CD14-positive monocyte (primary cell): ENCODE measurements at regions not wholly inside any gene's neighbourhood (a gene's known extent, or its start where the extent isn't known, plus 50 kb on each side); places are given as distances from the start of the nearest gene placed in this dataset.

ENCODE experiments used
- DNase-seq, 3 donors: peaks; one replicate each; pipeline ENCODE4 v3.0.0-alpha.2; 2011 to 2022
- H2AFZ ChIP-seq: 2 replicates; pipeline ENCODE4 v1.6.0; 2012; ENCODE audit warnings: mild to moderate bottlenecking, low read depth, low read length, inconsistent platforms; ENCODE audit not compliant: insufficient read depth, poor library complexity, severe bottlenecking
- H3K27ac ChIP-seq, 2 donors: 1 replicate in 1 of 2; 2 replicates in 1 of 2; pipeline ENCODE4 v1.5.1; 2012 to 2013; ENCODE audit warnings: low read length in 2 of 2, control low read depth in 1 of 2, inconsistent platforms in 1 of 2, low read depth in 1 of 2, mild to moderate bottlenecking in 1 of 2
- H3K27me3 ChIP-seq, 2 donors: one replicate each; pipeline versions ENCODE4 v1.6.0 to v1.6.1; 2011 to 2013; ENCODE audit warnings: low read length in 2 of 2; ENCODE audit not compliant: control insufficient read depth in 2 of 2, insufficient read depth in 2 of 2
- H3K36me3 ChIP-seq, 2 donors: replicated peaks in 1 of 2; 1 replicate in 1 of 2; 2 replicates in 1 of 2; pipeline versions ENCODE4 v1.5.1 to v1.6.1; 2012 to 2013; ENCODE audit warnings: low read length in 2 of 2, control low read depth in 1 of 2, inconsistent platforms in 1 of 2, mild to moderate bottlenecking in 1 of 2; ENCODE audit not compliant: insufficient read depth in 2 of 2, control insufficient read depth in 1 of 2
- H3K4me1 ChIP-seq, 2 donors: 1 replicate in 1 of 2; 2 replicates in 1 of 2; pipeline versions ENCODE4 v1.5.1 to v1.6.1; 2012 to 2013; ENCODE audit warnings: low read length in 2 of 2, control low read depth in 1 of 2, inconsistent platforms in 1 of 2, mild to moderate bottlenecking in 1 of 2, moderate library complexity in 1 of 2; ENCODE audit not compliant: insufficient read depth in 2 of 2, control insufficient read depth in 1 of 2
- H3K4me2 ChIP-seq: replicated peaks from 2 replicates; pipeline ENCODE3; 2012; ENCODE audit warnings: low read length, moderate library complexity, mild to moderate bottlenecking; ENCODE audit not compliant: poor library complexity, severe bottlenecking; ENCODE audit errors: extremely low read depth
- H3K4me3 ChIP-seq, 3 experiments: fragments of 200-600 bp in 1 of 3; sonication (generic) in 1 of 3; replicated peaks in 1 of 3; 1 replicate in 2 of 3; 2 replicates in 1 of 3; pipeline ENCODE4 v1.5.1; 2011 to 2013; ENCODE audit warnings: low read length in 3 of 3, mild to moderate bottlenecking in 3 of 3, control low read depth in 2 of 3, low read depth in 2 of 3, inconsistent platforms in 1 of 3, moderate library complexity in 1 of 3
- H3K79me2 ChIP-seq: 2 replicates; pipeline ENCODE4 v1.6.0; 2012; ENCODE audit warnings: mild to moderate bottlenecking, control low read depth, inconsistent platforms, low read length, moderate library complexity; ENCODE audit not compliant: insufficient read depth
- H3K9ac ChIP-seq: 2 replicates; pipeline ENCODE4 v1.6.0; 2017; ENCODE audit warnings: low read length, mild to moderate bottlenecking; ENCODE audit not compliant: insufficient read depth, poor library complexity, severe bottlenecking
- H3K9me3 ChIP-seq, 2 donors: replicated peaks in 1 of 2; 1 replicate in 1 of 2; 2 replicates in 1 of 2; pipeline versions ENCODE4 v1.5.1 to v1.6.1; 2012 to 2013; ENCODE audit warnings: low read length in 2 of 2, control low read depth in 1 of 2; ENCODE audit not compliant: control insufficient read depth in 1 of 2, insufficient read depth in 1 of 2
- H4K20me1 ChIP-seq: 2 replicates; pipeline ENCODE4 v1.6.0; 2012; ENCODE audit warnings: mild to moderate bottlenecking, low read length, control low read depth, moderate library complexity; ENCODE audit not compliant: insufficient read depth
- H3K27ac Mint-ChIP-seq, 7 donors: one replicate each; pipeline ENCODE4 v1.8.0; 2020; ENCODE audit warnings: mild to moderate bottlenecking in 7 of 7, mixed read lengths in 7 of 7, moderate library complexity in 6 of 7, inconsistent platforms in 2 of 7
- H3K27me3 Mint-ChIP-seq, 3 donors: one replicate each; pipeline ENCODE4 v1.8.0; 2021 to 2022; ENCODE audit warnings: low read depth in 3 of 3, mild to moderate bottlenecking in 3 of 3, mixed read lengths in 3 of 3, moderate library complexity in 3 of 3, inconsistent platforms in 1 of 3
- H3K36me3 Mint-ChIP-seq, 2 donors: one replicate each; pipeline ENCODE4 v1.8.0; 2020; ENCODE audit warnings: mixed read lengths in 2 of 2, inconsistent platforms in 1 of 2, mild to moderate bottlenecking in 1 of 2
- H3K4me1 Mint-ChIP-seq: one replicate; pipeline ENCODE4 v1.8.0; 2020; ENCODE audit warnings: mild to moderate bottlenecking, mixed read lengths
- H3K4me3 Mint-ChIP-seq, 2 donors: one replicate each; pipeline ENCODE4 v1.8.0; 2020; ENCODE audit warnings: mild to moderate bottlenecking in 2 of 2, mixed read lengths in 2 of 2, moderate library complexity in 1 of 2
- H3K9me3 Mint-ChIP-seq, 7 donors: one replicate each; pipeline ENCODE4 v1.8.0; 2020 to 2022; ENCODE audit warnings: mixed read lengths in 7 of 7, mild to moderate bottlenecking in 6 of 7, moderate library complexity in 6 of 7, inconsistent platforms in 2 of 7
- WGBS: methylation state at CpG from one replicate; pipeline ENCODE4 v1.1.5; 2013; ENCODE audit warnings: missing lambda C conversion rate; ENCODE audit not compliant: insufficient coverage; 5-methylcytosine and 5-hydroxymethylcytosine counted together
- intact Hi-C, 2 donors: fragments of 100-400 bp; cut with micrococcal nuclease; formaldehyde crosslinking; loops; one replicate each; pipeline versions ENCODE4 v1.15.0 to v1.15.1; 2023
- TF ChIP-seq, protein P1 (sequence below): fragments of 200-600 bp; IDR thresholded peaks from one replicate; pipeline ENCODE4 v1.8.0; 2022; ENCODE audit warnings: antibody characterized with exemption, mild to moderate bottlenecking

DNA sequence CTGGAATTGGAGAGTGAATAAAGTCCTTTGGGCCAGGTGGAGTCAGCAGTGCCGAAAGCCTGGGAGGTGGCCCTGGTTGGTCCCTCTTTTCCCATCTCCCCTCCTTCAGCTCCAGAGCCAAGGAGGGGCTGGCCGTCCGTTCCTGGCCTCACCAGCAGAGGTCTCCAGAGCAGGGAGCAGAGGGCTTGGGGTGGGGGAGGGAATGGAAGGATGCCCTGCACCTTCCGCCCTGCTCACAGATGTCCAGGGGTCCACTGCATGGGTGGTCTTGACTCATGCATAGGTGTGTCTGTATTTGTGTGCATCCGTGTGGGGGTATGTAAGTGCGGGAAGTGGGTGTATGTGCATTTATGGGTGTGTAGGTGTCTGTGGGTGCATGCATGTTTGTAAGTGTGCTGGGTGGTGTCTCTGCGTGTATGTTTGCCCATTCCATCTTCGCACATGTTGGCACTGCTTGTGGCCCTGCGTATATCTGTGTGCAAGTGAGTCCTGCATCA, 201.8 kb downstream of the ZFP36L2 start:
- TF ChIP-seq, protein P1, sequence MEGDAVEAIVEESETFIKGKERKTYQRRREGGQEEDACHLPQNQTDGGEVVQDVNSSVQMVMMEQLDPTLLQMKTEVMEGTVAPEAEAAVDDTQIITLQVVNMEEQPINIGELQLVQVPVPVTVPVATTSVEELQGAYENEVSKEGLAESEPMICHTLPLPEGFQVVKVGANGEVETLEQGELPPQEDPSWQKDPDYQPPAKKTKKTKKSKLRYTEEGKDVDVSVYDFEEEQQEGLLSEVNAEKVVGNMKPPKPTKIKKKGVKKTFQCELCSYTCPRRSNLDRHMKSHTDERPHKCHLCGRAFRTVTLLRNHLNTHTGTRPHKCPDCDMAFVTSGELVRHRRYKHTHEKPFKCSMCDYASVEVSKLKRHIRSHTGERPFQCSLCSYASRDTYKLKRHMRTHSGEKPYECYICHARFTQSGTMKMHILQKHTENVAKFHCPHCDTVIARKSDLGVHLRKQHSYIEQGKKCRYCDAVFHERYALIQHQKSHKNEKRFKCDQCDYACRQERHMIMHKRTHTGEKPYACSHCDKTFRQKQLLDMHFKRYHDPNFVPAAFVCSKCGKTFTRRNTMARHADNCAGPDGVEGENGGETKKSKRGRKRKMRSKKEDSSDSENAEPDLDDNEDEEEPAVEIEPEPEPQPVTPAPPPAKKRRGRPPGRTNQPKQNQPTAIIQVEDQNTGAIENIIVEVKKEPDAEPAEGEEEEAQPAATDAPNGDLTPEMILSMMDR: peak; percentile 72
- H4K20me1 ChIP-seq: no peaks in the 10 kb centered on the region
- peak overlapping the region in 1 of 2 donors; percentile 65 for H3K27ac ChIP-seq
- H2AFZ ChIP-seq: no peak overlapping the region
- WGBS: 67% methylated on average over 4 of the region's 9 CpGs
- peaks cover 81% of the 10 kb centered on the region for H3K4me1 Mint-ChIP-seq
- H3K9me3 ChIP-seq: peaks cover 0 to 12% of the 10 kb centered on the region in 2 donors
- peak; percentile 30 to 46 (median 43) for DNase-seq
- no peaks in the 10 kb centered on the region for H3K36me3 ChIP-seq
- H3K27me3 Mint-ChIP-seq: peaks cover 0 to 3% (median 1%) of the 10 kb centered on the region in 3 donors
- intact Hi-C loops: loop anchor here in 1 of 2 donors (5.0 kb wide), 2 partner anchors 83 to 198 kb away; no protein-coding TSS in a partner anchor
- H3K79me2 ChIP-seq: no peaks in the 10 kb centered on the region
- no peak overlapping the region for H3K9ac ChIP-seq
- peak overlapping the region in 5 of 7 donors; percentile 17 to 77 (median 51) for H3K27ac Mint-ChIP-seq
- no peak overlapping the region for H3K4me3 Mint-ChIP-seq
- H3K4me3 ChIP-seq: no peak overlapping the region
- peaks cover 0 to 18% (median 7%) of the 10 kb centered on the region in 7 donors for H3K9me3 Mint-ChIP-seq
- no peak overlapping the region for H3K4me2 ChIP-seq
- H3K27me3 ChIP-seq: no peaks in the 10 kb centered on the region
- H3K4me1 ChIP-seq: peaks cover 73 to 76% of the 10 kb centered on the region in 2 donors
- H3K36me3 Mint-ChIP-seq: peaks cover 1 to 10% of the 10 kb centered on the region in 2 donors

DNA sequence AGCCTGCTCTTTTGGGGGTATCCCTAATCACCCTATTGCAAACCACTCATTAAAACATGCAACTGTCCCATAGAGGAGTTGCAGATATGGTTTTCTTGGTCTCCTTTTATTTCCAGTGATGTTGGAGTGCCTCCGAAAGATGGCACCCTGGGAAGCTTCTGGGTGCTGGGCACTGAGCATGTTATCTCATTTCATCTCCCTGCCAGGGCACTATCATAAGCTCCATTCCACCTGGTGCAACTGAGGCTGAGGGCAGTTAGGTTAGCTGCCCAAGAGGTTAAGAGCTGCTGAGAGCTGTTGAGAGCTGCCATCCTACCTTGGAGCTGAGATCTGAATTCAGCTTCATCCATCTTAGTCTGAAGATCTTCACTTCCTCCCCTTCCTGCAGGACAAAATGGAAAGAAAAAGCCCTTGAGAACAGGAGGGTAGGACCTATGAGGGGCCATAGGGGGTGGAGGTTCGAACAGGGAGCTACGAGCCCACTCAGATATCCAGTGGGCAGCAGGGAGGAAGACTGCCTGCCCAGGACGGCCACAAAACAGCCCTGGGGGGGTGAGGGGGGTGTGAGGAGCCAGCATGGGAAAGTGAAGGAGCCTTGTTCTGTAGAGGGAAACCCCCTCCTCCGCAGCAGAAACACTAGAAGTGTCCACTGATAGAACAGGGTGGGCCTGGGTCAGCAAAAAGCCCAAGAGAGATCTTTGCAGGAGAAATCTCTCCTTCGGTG, 202.5 kb downstream of the ZFP36L2 start:
- Mint-ChIP-seq H3K36me3 (peaks cover 1 to 10% of the 10 kb centered on the region in 2 donors), H3K4me3 (no peak overlapping the region), H3K27ac (peak overlapping the region in 1 of 7 donors; percentile 23), H3K27me3 (peaks cover 0 to 3% (median under 1%) of the 10 kb centered on the region in 3 donors), H3K4me1 (peaks cover 83% of the 10 kb centered on the region), H3K9me3 (peaks cover 0 to 18% (median 7%) of the 10 kb centered on the region in 7 donors)
- no peak overlapping the region for H3K9ac ChIP-seq
- H3K79me2 ChIP-seq: no peaks in the 10 kb centered on the region
- peaks cover 79 to 82% of the 10 kb centered on the region in 2 donors for H3K4me1 ChIP-seq
- no peaks in the 10 kb centered on the region for H3K27me3 ChIP-seq
- peak overlapping the region in 1 of 2 donors; percentile 65 for H3K27ac ChIP-seq
- intact Hi-C loops: loop anchor here in 1 of 2 donors (5.0 kb wide), 2 partner anchors 83 to 198 kb away; no protein-coding TSS in a partner anchor
- H3K9me3 ChIP-seq: peaks cover 0 to 12% of the 10 kb centered on the region in 2 donors
- H3K4me3 ChIP-seq: no peak overlapping the region
- H2AFZ ChIP-seq: no peak overlapping the region
- DNase-seq: no peak
- H4K20me1 ChIP-seq: no peaks in the 10 kb centered on the region
- H3K4me2 ChIP-seq: no peak overlapping the region
- WGBS: 80% methylated on average over 4 of the region's 6 CpGs
- H3K36me3 ChIP-seq: no peaks in the 10 kb centered on the region
- TF ChIP-seq, protein P1: no peak
